ENCODE measurements at regions not wholly inside any gene's neighbourhood (a gene's known extent, or its start where the extent isn't known, plus 50 kb on each side); places are given as distances from the start of the nearest gene placed in this dataset.
A peak's percentile ranks its signal among the peaks of the same experiment; 100 is the strongest.
"Not testable (repeated sequence)": the region's sequence is repeated elsewhere in the genome, so short reads cannot be mapped to it uniquely, and the experiment has no call there.

- TF ChIP-seq CTCF (conservative IDR thresholded peaks at IDR 0.05; ENCODE audit: low read depth, low read length) = no peak
- DNase-seq (ENCODE audit: low read depth) = no peak
- H3K4me3 ChIP-seq (ENCODE audit: low read depth, low read length) = no peak overlapping the region
Measured at GRCh38 chr5:91929522-91929817, 546.4 kb upstream of the ARRDC3 start.

GRCh38 chr5:91928754-91929521 is 545.8 kb upstream of the ARRDC3 start:
- TF ChIP-seq CTCF (conservative IDR thresholded peaks at IDR 0.05; ENCODE audit: low read depth, low read length) = peak; percentile 47
- DNase-seq (ENCODE audit: low read depth) = no peak
- H3K4me3 ChIP-seq (ENCODE audit: low read depth, low read length) = no peak overlapping the region

- DNase-seq (ENCODE audit: low read depth) = no peak
- no peak for TF ChIP-seq CTCF (conservative IDR thresholded peaks at IDR 0.05; ENCODE audit: low read depth, low read length)
Measured at GRCh38 chr5:91927439-91927838, 544.3 kb upstream of the ARRDC3 start.

GRCh38 chr5:91925249-91925648 is 542.1 kb upstream of the ARRDC3 start:
- DNase-seq (ENCODE audit: low read depth) = peak; percentile 27
- H3K4me3 ChIP-seq (ENCODE audit: low read depth, low read length) = no peak overlapping the region
- no peak for TF ChIP-seq CTCF (conservative IDR thresholded peaks at IDR 0.05; ENCODE audit: low read depth, low read length)

More at GRCh38 chr5:91927439-91927838, 544.3 kb upstream of the ARRDC3 start:
- no peak overlapping the region for H3K4me3 ChIP-seq (ENCODE audit: low read depth, low read length)

- DNase-seq (ENCODE audit: low read depth) = not testable (repeated sequence)
Measured at GRCh38 chr5:91917037-91917814, 534.1 kb upstream of the ARRDC3 start.

GRCh38 chr5:91910655-91911054 is 527.5 kb upstream of the ARRDC3 start:
- TF ChIP-seq CTCF (conservative IDR thresholded peaks at IDR 0.05; ENCODE audit: low read depth, low read length) = no peak
- no peak overlapping the region for H3K4me3 ChIP-seq (ENCODE audit: low read depth, low read length)
- DNase-seq (ENCODE audit: low read depth) = no peak

More at GRCh38 chr5:91917037-91917814, 534.1 kb upstream of the ARRDC3 start:
- not testable (repeated sequence) for H3K4me3 ChIP-seq (ENCODE audit: low read depth, low read length)

GRCh38 chr5:91910247-91910646 is 527.1 kb upstream of the ARRDC3 start:
- no peak for DNase-seq (ENCODE audit: low read depth)
- no peak overlapping the region for H3K4me3 ChIP-seq (ENCODE audit: low read depth, low read length)
- TF ChIP-seq CTCF (conservative IDR thresholded peaks at IDR 0.05; ENCODE audit: low read depth, low read length) = no peak

Data from epithelial cell of proximal tubule (primary cell).